GM23248 (cell line): ENCODE measurements at regions not wholly inside any gene's neighbourhood (a gene's known extent, or its start where the extent isn't known, plus 50 kb on each side); places are given as distances from the start of the nearest gene placed in this dataset.

Experiments used
- DNase-seq: peaks from one replicate; pipeline ENCODE4 v3.0.0-alpha.2; 2015
- H2AFZ ChIP-seq: fragments of 200-600 bp; sonication (generic); 2 replicates; pipeline ENCODE4 v1.6.1; 2016; ENCODE audit warnings: antibody characterized with exemption
- H3F3A ChIP-seq: fragments of 200-600 bp; sonication (generic); 2 replicates; pipeline ENCODE4 v1.6.1; 2016; ENCODE audit warnings: mild to moderate bottlenecking, antibody characterized with exemption, mixed run types; ENCODE audit not compliant: insufficient read depth
- H3K27ac ChIP-seq: fragments of 200-600 bp; sonication (generic); 2 replicates; pipeline ENCODE4 v1.5.1; 2016; ENCODE audit warnings: mild to moderate bottlenecking
- H3K27me3 ChIP-seq: fragments of 200-600 bp; sonication (generic); replicated peaks from 2 replicates; pipeline ENCODE4 v1.6.1; 2016; ENCODE audit warnings: mild to moderate bottlenecking; ENCODE audit not compliant: insufficient read depth
- H3K36me3 ChIP-seq: fragments of 200-600 bp; sonication (generic); 2 replicates; pipeline ENCODE4 v1.6.1; 2016; ENCODE audit warnings: low read depth, mild to moderate bottlenecking
- H3K4me1 ChIP-seq: fragments of 200-600 bp; sonication (generic); 2 replicates; pipeline ENCODE4 v1.6.1; 2016; ENCODE audit warnings: mild to moderate bottlenecking; ENCODE audit not compliant: insufficient read depth
- H3K4me2 ChIP-seq: fragments of 200-600 bp; sonication (generic); one replicate; pipeline ENCODE4 v1.6.1; 2016; ENCODE audit warnings: mild to moderate bottlenecking; ENCODE audit not compliant: unreplicated experiment
- H3K4me3 ChIP-seq: fragments of 200-600 bp; sonication (generic); 2 replicates; pipeline ENCODE4 v1.5.1; 2016; ENCODE audit warnings: mild to moderate bottlenecking
- H3K79me2 ChIP-seq: fragments of 200-600 bp; sonication (generic); 2 replicates; pipeline ENCODE4 v1.6.1; 2016; ENCODE audit warnings: mild to moderate bottlenecking; ENCODE audit not compliant: insufficient read depth
- H3K9ac ChIP-seq: fragments of 200-600 bp; sonication (generic); 2 replicates; pipeline ENCODE4 v1.6.1; 2016; ENCODE audit warnings: mild to moderate bottlenecking
- H3K9me2 ChIP-seq: fragments of 200-600 bp; sonication (generic); 2 replicates; pipeline ENCODE4 v1.6.1; 2016; ENCODE audit warnings: mixed run types, mild to moderate bottlenecking, moderate library complexity; ENCODE audit not compliant: insufficient read depth
- H3K9me3 ChIP-seq: fragments of 200-600 bp; sonication (generic); one replicate; pipeline ENCODE4 v1.6.1; 2017; ENCODE audit warnings: low read depth
- H4K20me1 ChIP-seq: fragments of 200-600 bp; sonication (generic); 2 replicates; pipeline ENCODE4 v1.6.0; 2016; ENCODE audit not compliant: insufficient read depth
- EZH2 ChIP-seq: fragments of 200-600 bp; sonication (generic); IDR thresholded peaks from 2 replicates; pipeline ENCODE4 v1.6.1; 2018; ENCODE audit warnings: antibody characterized with exemption, mild to moderate bottlenecking; ENCODE audit not compliant: insufficient read depth, poor library complexity, severe bottlenecking
- EZH2phosphoT487 ChIP-seq: fragments of 200-600 bp; sonication (generic); IDR thresholded peaks from 2 replicates; pipeline ENCODE4 v1.6.1; 2018; ENCODE audit warnings: antibody characterized with exemption, moderate library complexity, mild to moderate bottlenecking, low read depth; ENCODE audit not compliant: insufficient read depth
- WGBS, 2 experiments: methylation state at CpG; one replicate each; pipeline ENCODE4 v1.1.6; 2015 to 2017; ENCODE audit warnings: low lambda C conversion rate in 2 of 2, low coverage in 1 of 2; ENCODE audit errors: missing lambda C conversion rate in 2 of 2; 5-methylcytosine and 5-hydroxymethylcytosine counted together
- in situ Hi-C: fragments of 300-500 bp; cut with MboI; formaldehyde crosslinking; loops from 2 replicates; pipeline ENCODE4 v1.15.0; 2020

DNA sequence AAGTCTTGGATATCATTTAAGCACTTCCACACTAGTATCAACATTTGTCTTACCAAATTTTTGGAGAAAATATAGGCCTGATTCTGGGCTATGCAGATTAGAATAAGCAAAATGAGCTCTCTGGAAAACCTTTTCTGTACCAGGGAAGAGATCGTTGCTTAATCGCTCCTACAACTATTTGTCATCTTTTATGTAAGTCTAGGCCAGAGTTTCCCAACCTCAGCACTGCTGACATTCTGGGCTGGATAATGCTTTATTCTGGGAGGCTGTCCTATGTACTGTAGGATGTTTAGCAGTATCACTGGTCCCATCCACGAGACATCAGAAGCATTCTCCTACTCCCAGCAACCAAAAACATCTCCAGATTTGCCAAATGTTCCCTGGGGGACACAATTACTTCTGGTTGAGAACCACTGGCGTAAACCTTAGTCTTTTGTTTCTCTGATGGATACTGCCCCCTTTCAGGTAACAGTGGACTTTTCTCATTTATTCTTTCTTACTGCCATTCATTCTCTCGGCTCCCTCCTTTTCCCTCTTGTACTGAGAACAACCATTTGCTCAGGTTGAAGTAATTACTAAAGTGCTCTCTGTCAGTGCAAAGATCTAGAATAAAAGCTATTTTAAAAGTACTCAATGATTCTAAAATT, 316.9 kb upstream of the E2F7 start:
- Histone ChIP-seq H3K9ac (no peak overlapping the region), H3K4me2 (no peak overlapping the region), H4K20me1 (no peaks in the 10 kb centered on the region), H3K9me2 (no peaks in the 10 kb centered on the region), H3K9me3 (no peaks in the 10 kb centered on the region), H3K4me1 (peaks cover 10% of the 10 kb centered on the region), H2AFZ (no peak overlapping the region), H3F3A (peaks cover 8% of the 10 kb centered on the region; the same call in 1 of the 2 replicates), H3K36me3 (no peaks in the 10 kb centered on the region), H3K27me3 (no peaks in the 10 kb centered on the region), H3K4me3 (no peak overlapping the region), H3K79me2 (no peaks in the 10 kb centered on the region), H3K27ac (no peak overlapping the region)
- 72 to 80% methylated on average over 5 of the region's 5 CpGs for WGBS, 2 experiments
- no peak for TF ChIP-seq EZH2phosphoT487
- no peak for TF ChIP-seq EZH2
- DNase-seq: peak; percentile 68
- in situ Hi-C loops: no loop called here

DNA sequence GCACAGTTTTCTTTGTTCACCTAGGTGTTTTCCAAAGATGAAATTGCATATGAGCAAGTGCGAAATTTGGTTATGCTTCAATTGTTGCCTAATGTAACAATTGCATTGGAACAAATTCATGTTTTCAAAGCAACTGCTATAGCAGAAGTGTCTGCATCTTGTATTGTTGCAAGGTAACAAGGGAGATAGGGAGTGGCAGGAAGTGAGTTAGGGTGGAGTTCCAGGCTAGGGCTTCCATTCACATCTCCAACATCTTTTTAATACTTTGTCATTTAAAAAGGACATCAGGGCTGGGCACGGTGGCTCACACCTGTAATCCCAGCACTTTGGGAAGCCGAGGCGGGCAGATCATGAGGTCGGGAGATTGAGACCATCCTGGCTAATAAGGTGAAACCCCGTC, 312.3 kb upstream of the E2F7 start:
- no peak overlapping the region for H3K27ac ChIP-seq
- H3F3A ChIP-seq: peaks cover 14% of the 10 kb centered on the region; the same call in 1 of the 2 replicates
- no peak overlapping the region for H3K4me3 ChIP-seq
- no peaks in the 10 kb centered on the region for H3K9me2 ChIP-seq
- no peak overlapping the region for H2AFZ ChIP-seq
- in situ Hi-C loops: no loop called here
- no peaks in the 10 kb centered on the region for H4K20me1 ChIP-seq
- WGBS, 2 experiments: 83 to 84% methylated on average over 6 of the region's 6 CpGs
- no peak for DNase-seq
- no peaks in the 10 kb centered on the region for H3K79me2 ChIP-seq
- no peaks in the 10 kb centered on the region for H3K36me3 ChIP-seq
- TF ChIP-seq EZH2 (no peak), EZH2phosphoT487 (no peak)
- H3K9me3 ChIP-seq: no peaks in the 10 kb centered on the region
- no peak overlapping the region for H3K9ac ChIP-seq
- peaks cover 11% of the 10 kb centered on the region for H3K4me1 ChIP-seq
- no peak overlapping the region for H3K4me2 ChIP-seq
- H3K27me3 ChIP-seq: no peaks in the 10 kb centered on the region

DNA sequence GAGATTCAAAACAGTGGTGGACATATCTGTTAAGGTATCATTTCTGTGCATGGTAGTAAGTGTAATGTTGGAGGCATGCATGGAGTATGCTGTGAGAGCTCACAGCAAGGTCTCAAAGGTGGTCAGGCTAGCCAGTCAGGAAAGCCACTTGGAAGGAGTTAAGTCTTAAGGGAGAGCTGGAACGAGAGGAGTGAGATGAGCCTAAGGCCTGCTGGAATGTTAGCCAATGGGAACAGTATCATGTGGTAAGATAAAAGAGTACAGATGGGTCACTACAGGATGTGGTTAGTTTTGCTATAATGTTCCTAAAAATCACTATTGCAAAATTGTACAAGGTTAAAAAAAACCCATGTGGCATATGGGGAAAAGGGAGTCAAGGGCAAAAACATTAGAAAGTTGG, 311.7 kb upstream of the E2F7 start:
- Histone ChIP-seq H3K9ac (no peak overlapping the region), H4K20me1 (no peaks in the 10 kb centered on the region), H3K4me1 (peaks cover 11% of the 10 kb centered on the region), H3K9me2 (no peaks in the 10 kb centered on the region), H3K4me3 (no peak overlapping the region), H3K4me2 (no peak overlapping the region), H3K9me3 (no peaks in the 10 kb centered on the region), H3K27me3 (no peaks in the 10 kb centered on the region), H3F3A (peaks cover 12% of the 10 kb centered on the region; the same call in 1 of the 2 replicates), H3K27ac (no peak overlapping the region), H3K36me3 (no peaks in the 10 kb centered on the region), H2AFZ (no peak overlapping the region), H3K79me2 (no peaks in the 10 kb centered on the region)
- DNase-seq: peak; percentile 75
- in situ Hi-C loops: no loop called here
- WGBS, 2 experiments: 0% methylated on average over 1 of the region's 1 CpG
- TF ChIP-seq EZH2: no peak
- TF ChIP-seq EZH2phosphoT487: no peak

DNA sequence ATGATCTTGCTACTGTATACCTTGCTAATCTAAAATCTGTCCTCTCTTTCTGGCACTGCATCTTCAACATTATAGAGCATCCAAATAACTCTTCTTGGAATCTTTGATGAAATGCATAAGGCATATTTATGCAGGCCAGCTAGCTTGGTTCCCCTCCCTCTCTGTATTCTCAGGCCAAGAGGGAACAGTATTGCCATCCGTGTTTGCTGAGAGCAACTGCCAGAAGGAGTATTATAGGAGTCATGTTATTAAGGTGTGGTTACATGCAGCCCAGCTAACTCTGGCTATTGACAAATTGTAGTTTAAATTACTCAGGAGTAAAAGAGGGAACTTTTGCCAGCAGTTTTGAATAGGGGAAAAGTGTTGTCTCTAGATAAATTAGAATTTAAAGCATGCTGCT, 309.3 kb upstream of the E2F7 start:
- Histone ChIP-seq H3K4me1 (peaks cover 11% of the 10 kb centered on the region), H2AFZ (no peak overlapping the region), H4K20me1 (no peaks in the 10 kb centered on the region), H3K9me3 (no peaks in the 10 kb centered on the region), H3K4me3 (no peak overlapping the region), H3K27ac (no peak overlapping the region), H3K9me2 (no peaks in the 10 kb centered on the region), H3F3A (0 out of 2 replicates have a peak, but pooled peaks cover 6% of the 10 kb centered on the region), H3K27me3 (no peaks in the 10 kb centered on the region), H3K79me2 (no peaks in the 10 kb centered on the region), H3K36me3 (no peaks in the 10 kb centered on the region), H3K9ac (no peak overlapping the region), H3K4me2 (no peak overlapping the region)
- 23 to 29% methylated on average over 1 of the region's 1 CpG for whole genome bisulfite sequencing, 2 experiments
- TF ChIP-seq EZH2phosphoT487: no peak
- no peak for TF ChIP-seq EZH2
- DNase-seq: no peak
- in situ Hi-C loops: no loop called here
